ENCODE measurements at regions not wholly inside any gene's neighbourhood (a gene's known extent, or its start where the extent isn't known, plus 50 kb on each side); places are given as distances from the start of the nearest gene placed in this dataset.
"Not testable (repeated sequence)": the region's sequence is repeated elsewhere in the genome, so short reads cannot be mapped to it uniquely, and the experiment has no call there.

GRCh38 chr20:16863303-16863702, 115.1 kb downstream of the OTOR start:
- Histone ChIP-seq H3K27me3 (no peaks in the 10 kb centered on the region), H3K4me3 (no peak overlapping the region), H3K79me2 (ENCODE audit: low read depth) (no peaks in the 10 kb centered on the region), H3K36me3 (no peaks in the 10 kb centered on the region), H2AFZ (replicated peaks) (no peak overlapping the region), H4K20me1 (ENCODE audit: low read depth) (no peaks in the 10 kb centered on the region), H3K4me2 (no peak overlapping the region), H3K9ac (no peak overlapping the region), H3K27ac (no peak overlapping the region), H3K9me3 (ENCODE audit: low read depth) (no peaks in the 10 kb centered on the region), H3F3A (ENCODE audit: low read depth) (no peaks in the 10 kb centered on the region), H3K4me1 (no peaks in the 10 kb centered on the region)
- DNase-seq (ENCODE audit: low spot score): no peak
- Mint-ChIP-seq H3K27me3 (ENCODE audit: insufficient read depth, low read depth) (no peaks in the 10 kb centered on the region), H3K4me3 (no peak overlapping the region), H3K4me1 (no peaks in the 10 kb centered on the region), H3K36me3 (no peaks in the 10 kb centered on the region), H3K27ac (no peak overlapping the region), H3K9me3 (no peaks in the 10 kb centered on the region)
- TF ChIP-seq CTCF (IDR thresholded peaks at IDR 0.05) (no peak), EZH2 (IDR thresholded peaks at IDR 0.05) (no peak), EZH2phosphoT487 (IDR thresholded peaks at IDR 0.05) (no peak)

- no peak overlapping the region for H3K9ac ChIP-seq
- Mint-ChIP-seq H3K27ac (no peak overlapping the region), H3K9me3 (no peaks in the 10 kb centered on the region), H3K4me1 (no peaks in the 10 kb centered on the region), H3K27me3 (ENCODE audit: insufficient read depth, low read depth) (no peaks in the 10 kb centered on the region), H3K4me3 (no peak overlapping the region), H3K36me3 (no peaks in the 10 kb centered on the region)
- H3K4me2 ChIP-seq: no peak overlapping the region
- H3K36me3 ChIP-seq: no peaks in the 10 kb centered on the region
- no peak overlapping the region for H3K27ac ChIP-seq
- H3F3A ChIP-seq (ENCODE audit: low read depth): no peaks in the 10 kb centered on the region
- no peaks in the 10 kb centered on the region for H3K27me3 ChIP-seq
- no peaks in the 10 kb centered on the region for H4K20me1 ChIP-seq (ENCODE audit: low read depth)
- H3K9me3 ChIP-seq (ENCODE audit: low read depth): no peaks in the 10 kb centered on the region
- H3K79me2 ChIP-seq (ENCODE audit: low read depth): no peaks in the 10 kb centered on the region
- H3K4me1 ChIP-seq: no peaks in the 10 kb centered on the region
- DNase-seq (ENCODE audit: low spot score): no peak
- no peak overlapping the region for H3K4me3 ChIP-seq
- no peak for TF ChIP-seq EZH2phosphoT487 (IDR thresholded peaks at IDR 0.05)
- no peak for TF ChIP-seq CTCF (IDR thresholded peaks at IDR 0.05)
- no peak for TF ChIP-seq EZH2 (IDR thresholded peaks at IDR 0.05)
- no peak overlapping the region for H2AFZ ChIP-seq (replicated peaks)
Observed at GRCh38 chr20:16864069-16864468, 115.9 kb downstream of the OTOR start.

GRCh38 chr20:16864963-16865362, 116.8 kb downstream of the OTOR start:
- no peaks in the 10 kb centered on the region for H3K79me2 ChIP-seq (ENCODE audit: low read depth)
- H2AFZ ChIP-seq (replicated peaks): no peak overlapping the region
- H3K9me3 ChIP-seq (ENCODE audit: low read depth): no peaks in the 10 kb centered on the region
- no peak overlapping the region for H3K27ac ChIP-seq
- TF ChIP-seq EZH2phosphoT487 (IDR thresholded peaks at IDR 0.05) (no peak), EZH2 (IDR thresholded peaks at IDR 0.05) (no peak), CTCF (IDR thresholded peaks at IDR 0.05) (no peak)
- no peaks in the 10 kb centered on the region for H3K27me3 Mint-ChIP-seq (ENCODE audit: insufficient read depth, low read depth)
- H3K9ac ChIP-seq: no peak overlapping the region
- no peaks in the 10 kb centered on the region for H3K4me1 Mint-ChIP-seq
- no peaks in the 10 kb centered on the region for H3K36me3 ChIP-seq
- H3K4me3 Mint-ChIP-seq: no peak overlapping the region
- H3K36me3 Mint-ChIP-seq: no peaks in the 10 kb centered on the region
- H3K9me3 Mint-ChIP-seq: no peaks in the 10 kb centered on the region
- no peak overlapping the region for H3K27ac Mint-ChIP-seq
- no peak overlapping the region for H3K4me2 ChIP-seq
- H3K4me3 ChIP-seq: no peak overlapping the region
- DNase-seq (ENCODE audit: low spot score): no peak
- no peaks in the 10 kb centered on the region for H3K4me1 ChIP-seq
- no peaks in the 10 kb centered on the region for H3K27me3 ChIP-seq
- no peaks in the 10 kb centered on the region for H4K20me1 ChIP-seq (ENCODE audit: low read depth)
- H3F3A ChIP-seq (ENCODE audit: low read depth): no peaks in the 10 kb centered on the region

GRCh38 chr20:16865406-16865805, 117.2 kb downstream of the OTOR start:
- no peaks in the 10 kb centered on the region for H3K9me3 Mint-ChIP-seq
- H4K20me1 ChIP-seq (ENCODE audit: low read depth): no peaks in the 10 kb centered on the region
- H3K79me2 ChIP-seq (ENCODE audit: low read depth): no peaks in the 10 kb centered on the region
- H3K27me3 ChIP-seq: no peaks in the 10 kb centered on the region
- no peak overlapping the region for H3K4me3 Mint-ChIP-seq
- H3K9me3 ChIP-seq (ENCODE audit: low read depth): no peaks in the 10 kb centered on the region
- no peak for DNase-seq (ENCODE audit: low spot score)
- TF ChIP-seq EZH2 (IDR thresholded peaks at IDR 0.05) (no peak), CTCF (IDR thresholded peaks at IDR 0.05) (no peak), EZH2phosphoT487 (IDR thresholded peaks at IDR 0.05) (no peak)
- no peaks in the 10 kb centered on the region for H3K4me1 Mint-ChIP-seq
- no peak overlapping the region for H3K4me3 ChIP-seq
- H3K4me2 ChIP-seq: no peak overlapping the region
- H3F3A ChIP-seq (ENCODE audit: low read depth): no peaks in the 10 kb centered on the region
- no peak overlapping the region for H2AFZ ChIP-seq (replicated peaks)
- H3K36me3 Mint-ChIP-seq: no peaks in the 10 kb centered on the region
- no peak overlapping the region for H3K9ac ChIP-seq
- no peak overlapping the region for H3K27ac ChIP-seq
- no peaks in the 10 kb centered on the region for H3K4me1 ChIP-seq
- H3K27me3 Mint-ChIP-seq (ENCODE audit: insufficient read depth, low read depth): no peaks in the 10 kb centered on the region
- no peak overlapping the region for H3K27ac Mint-ChIP-seq
- H3K36me3 ChIP-seq: no peaks in the 10 kb centered on the region

GRCh38 chr20:16873124-16873523, 125.0 kb downstream of the OTOR start:
- not testable (repeated sequence) for H3K27ac Mint-ChIP-seq; H3K9me3 Mint-ChIP-seq; H3K27me3 Mint-ChIP-seq (ENCODE audit: insufficient read depth, low read depth); H3K9ac ChIP-seq; H3K4me1 ChIP-seq; DNase-seq (ENCODE audit: low spot score); H4K20me1 ChIP-seq (ENCODE audit: low read depth); H3K9me3 ChIP-seq (ENCODE audit: low read depth); H3K4me3 ChIP-seq; H3K36me3 ChIP-seq; H3F3A ChIP-seq (ENCODE audit: low read depth); H3K4me3 Mint-ChIP-seq; H3K27me3 ChIP-seq; H2AFZ ChIP-seq (replicated peaks); H3K4me2 ChIP-seq; H3K27ac ChIP-seq; H3K36me3 Mint-ChIP-seq; H3K4me1 Mint-ChIP-seq; H3K79me2 ChIP-seq (ENCODE audit: low read depth)
